Urinary bladder (tissue), 3 donors: ENCODE measurements at regions not wholly inside any gene's neighbourhood (a gene's known extent, or its start where the extent isn't known, plus 50 kb on each side); places are given as distances from the start of the nearest gene placed in this dataset.

Source experiments
- DNase-seq: peaks from one replicate; pipeline ENCODE4 v3.0.0-alpha.2; 2015; ENCODE audit errors: extremely low spot score
- H3K27ac ChIP-seq: one replicate; pipeline ENCODE4 v1.5.1; 2013; ENCODE audit warnings: low read depth, mild to moderate bottlenecking, moderate library complexity
- H3K36me3 ChIP-seq: one replicate; pipeline ENCODE4 v1.6.1; 2013; ENCODE audit warnings: mild to moderate bottlenecking, moderate library complexity; ENCODE audit not compliant: insufficient read depth
- H3K4me1 ChIP-seq: one replicate; pipeline ENCODE4 v1.6.1; 2013; ENCODE audit warnings: mild to moderate bottlenecking, moderate library complexity; ENCODE audit not compliant: insufficient read depth
- H3K4me3 ChIP-seq: one replicate; pipeline ENCODE4 v1.5.1; 2013; ENCODE audit warnings: low read depth, low read length
- WGBS: extraction: QIAGEN DNeasy Blood & Tissue Kit; methylation state at CpG from one replicate; pipeline ENCODE4 v1.1.7; 2013; 5-methylcytosine and 5-hydroxymethylcytosine counted together
- donor health status: healthy with polysubstance abuse.
- donor health status: healthy.

DNA sequence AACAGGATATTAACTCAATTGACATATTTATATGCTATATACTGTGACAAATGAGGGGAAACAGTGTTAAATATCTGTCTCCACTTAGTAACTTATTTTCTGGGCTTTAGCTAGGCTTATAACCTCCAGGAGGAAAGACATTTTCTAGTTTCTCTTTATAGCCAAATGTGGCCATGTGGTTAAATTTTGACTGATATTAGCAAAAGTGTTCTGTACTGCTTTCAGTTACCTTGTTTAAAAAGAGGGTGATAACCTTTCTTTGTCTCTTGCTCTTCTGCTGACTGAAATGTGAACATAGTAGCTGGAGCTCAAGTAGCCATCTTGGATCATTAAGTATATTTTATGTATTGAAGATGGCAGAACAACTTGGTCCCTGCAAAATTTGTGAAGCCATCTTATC lies 253.7 kb downstream of the PDHA2 start:
- H3K4me1 ChIP-seq: no peaks in the 10 kb centered on the region
- H3K4me3 ChIP-seq: no peak overlapping the region
- no peaks in the 10 kb centered on the region for H3K36me3 ChIP-seq
- no peak for DNase-seq
- H3K27ac ChIP-seq: no peak overlapping the region

DNA sequence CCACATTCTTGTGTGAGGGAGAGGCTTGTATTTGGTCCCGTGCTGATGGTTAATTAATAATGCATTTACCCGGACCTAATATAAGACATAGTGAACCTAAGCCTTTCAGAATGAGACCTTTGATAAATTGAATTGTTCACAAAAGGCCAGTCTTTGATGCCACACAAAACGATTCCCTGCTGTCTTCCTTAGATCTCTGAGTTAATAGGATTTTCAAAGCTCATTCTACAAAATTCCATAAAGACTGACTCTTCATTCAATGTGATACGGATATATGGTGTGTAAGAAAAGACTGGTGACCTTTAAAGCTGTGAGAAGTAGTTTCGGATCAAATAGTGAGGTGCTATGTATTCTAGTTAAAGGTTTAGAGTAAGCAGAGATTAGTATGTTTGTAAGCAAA lies 254.3 kb downstream of the PDHA2 start:
- no peaks in the 10 kb centered on the region for H3K4me1 ChIP-seq
- DNase-seq: no peak
- WGBS: 83% methylated on average over 5 of the region's 5 CpGs

DNA sequence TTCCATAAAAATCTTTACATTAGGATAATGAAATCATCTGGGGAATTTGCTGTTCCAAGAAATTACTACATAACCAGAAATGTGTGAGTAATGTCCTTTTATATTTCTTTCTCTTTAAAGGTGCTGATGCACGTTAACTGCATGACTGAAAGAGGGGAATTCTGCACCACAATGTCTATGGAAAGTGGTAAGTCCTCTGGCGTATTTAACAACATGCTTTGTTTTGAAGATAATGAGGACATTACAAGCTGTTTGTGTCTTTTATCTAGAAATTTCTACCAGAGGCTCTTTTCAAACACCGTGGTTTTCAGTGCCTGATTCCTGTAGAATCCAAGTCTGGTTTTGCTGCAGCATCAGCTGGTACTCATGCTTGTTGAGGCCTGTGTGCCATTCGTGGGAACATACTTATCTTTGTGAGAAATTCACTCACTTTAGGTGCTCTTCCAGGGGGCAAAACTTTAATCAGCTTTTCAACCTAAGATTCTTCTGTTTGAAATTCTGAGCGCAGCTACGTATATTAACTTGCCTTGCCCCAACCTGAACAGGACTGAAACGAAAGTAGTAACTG lies 257.2 kb downstream of the PDHA2 start:
- Histone ChIP-seq H3K27ac (no peak overlapping the region), H3K36me3 (no peaks in the 10 kb centered on the region), H3K4me3 (no peak overlapping the region), H3K4me1 (no peaks in the 10 kb centered on the region)
- DNase-seq: no peak
- WGBS: 75% methylated on average over 7 of the region's 7 CpGs

More for the DNA sequence above, 254.3 kb downstream of the PDHA2 start:
- Histone ChIP-seq H3K36me3 (no peaks in the 10 kb centered on the region), H3K4me3 (no peak overlapping the region), H3K27ac (no peak overlapping the region)

DNA sequence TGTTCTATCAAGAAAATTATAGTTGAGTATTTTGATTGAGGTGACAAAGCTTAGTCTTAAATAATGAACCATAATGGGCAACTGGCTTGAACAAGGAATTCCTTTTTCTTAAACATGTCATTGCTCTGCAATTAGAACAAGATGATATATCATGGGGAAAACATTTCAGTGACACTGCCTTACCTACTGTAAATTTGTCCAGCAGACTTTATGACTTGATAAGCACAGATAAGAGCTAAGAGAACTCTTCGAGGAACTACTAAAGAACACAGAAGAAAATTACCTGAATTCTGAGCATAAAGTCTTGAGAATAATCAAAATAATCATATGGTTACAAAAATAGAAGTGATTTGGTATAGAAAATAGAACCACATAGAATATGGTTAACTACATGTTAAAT lies 257.8 kb downstream of the PDHA2 start:
- 48% methylated on average over 1 of the region's 1 CpG for WGBS
- DNase-seq: no peak

GRCh38 chr4:96099031-96099430 lies 259.1 kb downstream of the PDHA2 start:
- Histone ChIP-seq H3K4me3 (no peak overlapping the region), H3K36me3 (no peaks in the 10 kb centered on the region), H3K27ac (no peak overlapping the region), H3K4me1 (no peaks in the 10 kb centered on the region)
- 64% methylated on average over 1 of the region's 1 CpG for WGBS
- no peak for DNase-seq

More for the DNA sequence above, 257.8 kb downstream of the PDHA2 start:
- H3K4me3 ChIP-seq: no peak overlapping the region
- no peaks in the 10 kb centered on the region for H3K36me3 ChIP-seq
- no peak overlapping the region for H3K27ac ChIP-seq
- H3K4me1 ChIP-seq: no peaks in the 10 kb centered on the region

GRCh38 chr4:96102541-96103026 lies 262.7 kb downstream of the PDHA2 start:
- DNase-seq: no peak
- H3K4me1 ChIP-seq: no peaks in the 10 kb centered on the region
- 86% methylated on average over 3 of the region's 3 CpGs for WGBS
- H3K4me3 ChIP-seq: no peak overlapping the region
- H3K36me3 ChIP-seq: no peaks in the 10 kb centered on the region
- no peak overlapping the region for H3K27ac ChIP-seq

- H3K36me3 ChIP-seq: no peaks in the 10 kb centered on the region
- H3K4me1 ChIP-seq: no peaks in the 10 kb centered on the region
Measured at GRCh38 chr4:96103086-96103485, 263.2 kb downstream of the PDHA2 start.

GRCh38 chr4:96108146-96108545 lies 268.3 kb downstream of the PDHA2 start:
- DNase-seq: no peak
- no peaks in the 10 kb centered on the region for H3K4me1 ChIP-seq
- H3K4me3 ChIP-seq: no peak overlapping the region
- H3K27ac ChIP-seq: no peak overlapping the region
- 87% methylated on average over 1 of the region's 1 CpG for WGBS
- H3K36me3 ChIP-seq: no peaks in the 10 kb centered on the region

More at GRCh38 chr4:96103086-96103485, 263.2 kb downstream of the PDHA2 start:
- no peak overlapping the region for H3K4me3 ChIP-seq
- 63% methylated on average over 5 of the region's 5 CpGs for WGBS
- no peak overlapping the region for H3K27ac ChIP-seq
- DNase-seq: no peak

GRCh38 chr4:96112631-96113030 lies 272.7 kb downstream of the PDHA2 start:
- H3K4me1 ChIP-seq: no peaks in the 10 kb centered on the region
- DNase-seq: no peak
- H3K4me3 ChIP-seq: no peak overlapping the region
- H3K36me3 ChIP-seq: no peaks in the 10 kb centered on the region
- no peak overlapping the region for H3K27ac ChIP-seq

DNA sequence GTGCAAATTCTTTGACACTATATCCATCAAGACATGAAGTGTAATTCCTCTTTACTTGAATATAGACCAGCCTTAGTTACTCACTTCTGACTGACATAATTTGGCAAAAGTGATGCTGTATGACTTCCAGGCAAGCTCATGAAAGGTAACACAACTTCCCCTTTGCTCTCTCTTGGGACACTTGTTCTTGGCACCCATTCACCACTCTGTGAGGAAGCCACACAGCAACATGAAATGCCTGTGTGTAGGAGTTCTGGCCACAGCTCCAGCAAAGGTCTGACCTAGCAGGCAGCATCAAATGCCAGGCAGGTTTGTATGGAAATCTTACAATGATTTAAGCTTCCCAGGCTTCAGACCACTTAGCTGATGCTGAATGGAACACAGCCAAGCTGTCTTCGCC lies 280.3 kb downstream of the PDHA2 start:
- no peaks in the 10 kb centered on the region for H3K36me3 ChIP-seq
- DNase-seq: no peak
- H3K4me3 ChIP-seq: no peak overlapping the region
- WGBS: 88% methylated on average over 1 of the region's 1 CpG
- H3K4me1 ChIP-seq: no peaks in the 10 kb centered on the region
- no peak overlapping the region for H3K27ac ChIP-seq

DNA sequence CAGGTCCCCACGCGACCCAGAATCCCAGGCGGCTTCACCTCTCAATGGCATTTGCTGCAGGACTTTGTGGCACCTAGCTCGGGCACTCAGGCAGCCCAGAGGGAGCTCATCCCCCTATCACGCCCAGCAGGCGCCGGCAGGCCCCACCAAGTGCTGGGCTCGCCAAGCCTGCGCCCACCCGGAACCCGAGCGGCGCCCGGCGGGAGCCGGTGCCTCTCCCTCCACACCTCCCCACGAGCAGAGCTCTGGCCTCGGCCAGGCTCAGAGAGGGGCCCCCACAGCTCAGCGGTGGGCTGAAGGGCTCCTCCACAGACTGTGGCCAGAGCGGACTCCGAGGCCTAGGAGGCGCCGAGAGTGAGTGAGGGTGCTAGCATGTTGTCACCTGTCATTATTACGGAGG lies 286.3 kb downstream of the PDHA2 start:
- Histone ChIP-seq H3K36me3 (no peaks in the 10 kb centered on the region), H3K4me3 (no peak overlapping the region), H3K27ac (no peak overlapping the region), H3K4me1 (no peaks in the 10 kb centered on the region)
- WGBS: 95% methylated on average over 24 of the region's 24 CpGs
- DNase-seq: no peak

- H3K4me3 ChIP-seq: no peak overlapping the region
- no peak for DNase-seq
- H3K27ac ChIP-seq: no peak overlapping the region
- no peaks in the 10 kb centered on the region for H3K36me3 ChIP-seq
- WGBS: 70% methylated on average over 1 of the region's 1 CpG
- no peaks in the 10 kb centered on the region for H3K4me1 ChIP-seq
Measured at GRCh38 chr4:96131186-96131585, 291.3 kb downstream of the PDHA2 start.

DNA sequence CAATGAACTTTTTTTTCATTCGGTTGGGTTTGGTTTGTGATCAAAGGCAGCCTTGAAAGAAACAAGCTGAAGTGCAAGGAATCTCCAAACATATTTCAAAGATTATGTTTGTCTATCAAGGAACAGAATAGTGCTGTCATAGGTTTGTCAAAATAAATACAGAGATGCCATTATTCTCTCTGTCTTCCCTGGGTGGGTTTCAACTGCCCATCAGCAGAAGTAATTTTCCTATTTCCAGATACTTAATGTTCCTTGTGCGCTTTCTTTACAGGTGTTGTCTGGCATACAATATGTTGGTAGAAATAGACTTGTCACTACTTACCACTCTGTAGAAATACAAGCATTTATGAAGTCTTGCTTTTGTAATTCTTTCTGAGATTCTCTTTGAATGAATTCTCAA lies 294.9 kb downstream of the PDHA2 start:
- Histone ChIP-seq H3K4me3 (no peak overlapping the region), H3K36me3 (no peaks in the 10 kb centered on the region), H3K27ac (no peak overlapping the region), H3K4me1 (no peaks in the 10 kb centered on the region)
- no peak for DNase-seq
- WGBS: 95% methylated on average over 2 of the region's 2 CpGs

DNA sequence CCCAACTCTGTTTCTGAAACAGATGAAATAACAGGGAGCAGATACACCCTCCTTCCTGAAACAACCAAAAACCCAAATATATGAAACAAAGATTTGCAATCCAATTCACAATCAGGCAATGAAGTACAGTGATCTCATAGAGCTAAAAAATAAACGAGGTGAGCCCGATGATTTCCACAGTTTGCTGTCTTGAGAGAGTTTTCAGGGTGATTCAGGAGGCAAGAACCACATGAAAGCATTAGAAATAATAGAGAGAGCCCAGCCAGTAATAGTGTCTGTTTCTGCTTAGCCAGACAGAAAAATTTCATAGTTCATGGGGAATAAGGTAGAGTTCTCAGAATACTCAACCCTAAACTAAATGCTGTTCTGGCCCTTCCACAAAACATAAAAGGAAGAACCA lies 296.2 kb downstream of the PDHA2 start:
- WGBS: 71% methylated on average over 2 of the region's 2 CpGs

More for the DNA sequence above, 296.2 kb downstream of the PDHA2 start:
- no peak for DNase-seq
- H3K36me3 ChIP-seq: no peaks in the 10 kb centered on the region
- H3K27ac ChIP-seq: no peak overlapping the region
- H3K4me1 ChIP-seq: no peaks in the 10 kb centered on the region
- no peak overlapping the region for H3K4me3 ChIP-seq
